ENCODE measurements at regions not wholly inside any gene's neighbourhood (a gene's known extent, or its start where the extent isn't known, plus 50 kb on each side); places are given as distances from the start of the nearest gene placed in this dataset.

- TF ChIP-seq, protein P1, sequence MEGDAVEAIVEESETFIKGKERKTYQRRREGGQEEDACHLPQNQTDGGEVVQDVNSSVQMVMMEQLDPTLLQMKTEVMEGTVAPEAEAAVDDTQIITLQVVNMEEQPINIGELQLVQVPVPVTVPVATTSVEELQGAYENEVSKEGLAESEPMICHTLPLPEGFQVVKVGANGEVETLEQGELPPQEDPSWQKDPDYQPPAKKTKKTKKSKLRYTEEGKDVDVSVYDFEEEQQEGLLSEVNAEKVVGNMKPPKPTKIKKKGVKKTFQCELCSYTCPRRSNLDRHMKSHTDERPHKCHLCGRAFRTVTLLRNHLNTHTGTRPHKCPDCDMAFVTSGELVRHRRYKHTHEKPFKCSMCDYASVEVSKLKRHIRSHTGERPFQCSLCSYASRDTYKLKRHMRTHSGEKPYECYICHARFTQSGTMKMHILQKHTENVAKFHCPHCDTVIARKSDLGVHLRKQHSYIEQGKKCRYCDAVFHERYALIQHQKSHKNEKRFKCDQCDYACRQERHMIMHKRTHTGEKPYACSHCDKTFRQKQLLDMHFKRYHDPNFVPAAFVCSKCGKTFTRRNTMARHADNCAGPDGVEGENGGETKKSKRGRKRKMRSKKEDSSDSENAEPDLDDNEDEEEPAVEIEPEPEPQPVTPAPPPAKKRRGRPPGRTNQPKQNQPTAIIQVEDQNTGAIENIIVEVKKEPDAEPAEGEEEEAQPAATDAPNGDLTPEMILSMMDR (conservative IDR thresholded peaks at IDR 0.05; ENCODE audit: low read depth in 2 of 2), result no peak
- no peak for TF ChIP-seq POLR2AphosphoS5 (IDR thresholded peaks at IDR 0.05; ENCODE audit: low read depth)
- no peak for TF ChIP-seq EZH2 (IDR thresholded peaks at IDR 0.05; ENCODE audit: low read depth, unreplicated experiment)
- TF ChIP-seq, protein P2, sequence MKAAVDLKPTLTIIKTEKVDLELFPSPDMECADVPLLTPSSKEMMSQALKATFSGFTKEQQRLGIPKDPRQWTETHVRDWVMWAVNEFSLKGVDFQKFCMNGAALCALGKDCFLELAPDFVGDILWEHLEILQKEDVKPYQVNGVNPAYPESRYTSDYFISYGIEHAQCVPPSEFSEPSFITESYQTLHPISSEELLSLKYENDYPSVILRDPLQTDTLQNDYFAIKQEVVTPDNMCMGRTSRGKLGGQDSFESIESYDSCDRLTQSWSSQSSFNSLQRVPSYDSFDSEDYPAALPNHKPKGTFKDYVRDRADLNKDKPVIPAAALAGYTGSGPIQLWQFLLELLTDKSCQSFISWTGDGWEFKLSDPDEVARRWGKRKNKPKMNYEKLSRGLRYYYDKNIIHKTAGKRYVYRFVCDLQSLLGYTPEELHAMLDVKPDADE (IDR thresholded peaks at IDR 0.05), result no peak
- TF ChIP-seq NANOG (IDR thresholded peaks at IDR 0.05; ENCODE audit: borderline replicate concordance), result no peak
- no peak for TF ChIP-seq JUNB (IDR thresholded peaks at IDR 0.05; ENCODE audit: unreplicated experiment)
- no peak for TF ChIP-seq EZH2phosphoT487 (IDR thresholded peaks at IDR 0.05; ENCODE audit: unreplicated experiment)
- TF ChIP-seq REST (IDR thresholded peaks at IDR 0.05; ENCODE audit: unreplicated experiment), result no peak
Observed at GRCh38 chr12:126464153-126464552, 1398.9 kb downstream of the AACS start.
